Parathyroid adenoma (tissue), 2 donors: ENCODE measurements at regions not wholly inside any gene's neighbourhood (a gene's known extent, or its start where the extent isn't known, plus 50 kb on each side); places are given as distances from the start of the nearest gene placed in this dataset.

Source experiments
- H2AFZ ChIP-seq: fragments of 300-600 bp; sonication (generic); one replicate; pipeline ENCODE4 v1.7.0; 2017; ENCODE audit warnings: antibody characterized with exemption, mild to moderate bottlenecking
- H3K27ac ChIP-seq: fragments of 300-600 bp; sonication (generic); one replicate; pipeline ENCODE4 v1.7.0; 2017
- H3K27me3 ChIP-seq: fragments of 300-600 bp; sonication (generic); one replicate; pipeline ENCODE4 v1.7.0; 2017; ENCODE audit warnings: low read length; ENCODE audit not compliant: control insufficient read depth, insufficient read depth
- H3K36me3 ChIP-seq: fragments of 300-600 bp; sonication (generic); one replicate; pipeline ENCODE4 v1.7.0; 2017; ENCODE audit warnings: low read length; ENCODE audit not compliant: control insufficient read depth, insufficient read depth
- H3K4me1 ChIP-seq: fragments of 300-600 bp; sonication (generic); one replicate; pipeline ENCODE4 v1.7.0; 2017; ENCODE audit warnings: control low read depth
- H3K4me2 ChIP-seq: fragments of 300-600 bp; sonication (generic); one replicate; pipeline ENCODE4 v1.7.0; 2017; ENCODE audit warnings: low read length
- H3K4me3 ChIP-seq: fragments of 300-600 bp; sonication (generic); one replicate; pipeline ENCODE4 v1.7.0; 2017; ENCODE audit warnings: low read depth, low read length
- H3K79me2 ChIP-seq: fragments of 300-600 bp; sonication (generic); one replicate; pipeline ENCODE4 v1.7.0; 2017; ENCODE audit warnings: control low read depth
- H3K9ac ChIP-seq: fragments of 300-600 bp; sonication (generic); one replicate; pipeline ENCODE4 v1.7.0; 2017; ENCODE audit warnings: mild to moderate bottlenecking
- H3K9me3 ChIP-seq: fragments of 300-600 bp; sonication (generic); one replicate; pipeline ENCODE4 v1.7.0; 2017; ENCODE audit warnings: low read length; ENCODE audit not compliant: control insufficient read depth
- CTCF ChIP-seq: fragments of 300-600 bp; sonication (generic); IDR thresholded peaks from one replicate; pipeline ENCODE4 v1.7.0; 2017; ENCODE audit warnings: antibody characterized with exemption, mild to moderate bottlenecking
- donor health status: primary hyperparathyroidism.

GRCh38 chr21:18157406-18157805, 87.2 kb upstream of the CHODL start:
- TF ChIP-seq CTCF, result no peak
- Histone ChIP-seq H3K27ac (no peak overlapping the region), H3K79me2 (no peaks in the 10 kb centered on the region)

GRCh38 chr21:18155508-18156193, 89.0 kb upstream of the CHODL start:
- no peaks in the 10 kb centered on the region for H3K9me3 ChIP-seq
- H3K4me3 ChIP-seq, result no peak overlapping the region
- no peaks in the 10 kb centered on the region for H3K27me3 ChIP-seq
- H3K9ac ChIP-seq, result no peak overlapping the region
- no peak overlapping the region for H3K4me2 ChIP-seq
- H3K36me3 ChIP-seq, result no peaks in the 10 kb centered on the region
- no peaks in the 10 kb centered on the region for H3K4me1 ChIP-seq
- no peak overlapping the region for H2AFZ ChIP-seq
- no peak for TF ChIP-seq CTCF
- no peak overlapping the region for H3K27ac ChIP-seq
- H3K79me2 ChIP-seq, result no peaks in the 10 kb centered on the region

More at GRCh38 chr21:18157406-18157805, 87.2 kb upstream of the CHODL start:
- no peaks in the 10 kb centered on the region for H3K4me1 ChIP-seq
- H3K9ac ChIP-seq, result no peak overlapping the region
- no peaks in the 10 kb centered on the region for H3K9me3 ChIP-seq
- H3K4me3 ChIP-seq, result no peak overlapping the region
- no peaks in the 10 kb centered on the region for H3K27me3 ChIP-seq
- no peak overlapping the region for H2AFZ ChIP-seq
- no peak overlapping the region for H3K4me2 ChIP-seq
- no peaks in the 10 kb centered on the region for H3K36me3 ChIP-seq

- Histone ChIP-seq H3K36me3 (no peaks in the 10 kb centered on the region), H3K9ac (no peak overlapping the region), H3K4me3 (no peak overlapping the region), H3K4me1 (no peaks in the 10 kb centered on the region), H3K4me2 (no peak overlapping the region), H3K9me3 (no peaks in the 10 kb centered on the region), H3K79me2 (no peaks in the 10 kb centered on the region), H2AFZ (no peak overlapping the region), H3K27me3 (no peaks in the 10 kb centered on the region), H3K27ac (no peak overlapping the region)
- TF ChIP-seq CTCF, result no peak
Measured at GRCh38 chr21:18153063-18153462, 91.6 kb upstream of the CHODL start.

- Histone ChIP-seq H3K4me1 (no peaks in the 10 kb centered on the region), H3K79me2 (no peaks in the 10 kb centered on the region)
Measured at GRCh38 chr21:18152371-18152770, 92.3 kb upstream of the CHODL start.

More at GRCh38 chr21:18152371-18152770, 92.3 kb upstream of the CHODL start:
- Histone ChIP-seq H3K9me3 (no peaks in the 10 kb centered on the region), H3K4me2 (no peak overlapping the region), H3K27ac (no peak overlapping the region), H3K9ac (no peak overlapping the region), H2AFZ (no peak overlapping the region), H3K4me3 (no peak overlapping the region), H3K36me3 (no peaks in the 10 kb centered on the region), H3K27me3 (no peaks in the 10 kb centered on the region)
- no peak for TF ChIP-seq CTCF
